Hematopoietic multipotent progenitor cell (in vitro differentiated cells): ENCODE measurements at regions not wholly inside any gene's neighbourhood (a gene's known extent, or its start where the extent isn't known, plus 50 kb on each side); places are given as distances from the start of the nearest gene placed in this dataset.
"Not testable (repeated sequence)": the region's sequence is repeated elsewhere in the genome, so short reads cannot be mapped to it uniquely, and the experiment has no call there.

Experiments
- DNase-seq, 3 donors: peaks; one replicate each; pipeline ENCODE4 v3.0.0-alpha.2; 2011 to 2015; ENCODE audit warnings: low read depth in 2 of 3, low spot score in 2 of 3

- DNase-seq, result no peak
These were observed 125.2 kb upstream of the TFPI start for GRCh38 chr2:187679454-187679853.

- DNase-seq, result no peak
These were observed 129.9 kb upstream of the TFPI start for GRCh38 chr2:187684174-187684573.

- DNase-seq, result no peak
These were observed 132.3 kb upstream of the TFPI start for GRCh38 chr2:187686416-187687024.

GRCh38 chr2:187687585-187687984, 133.3 kb upstream of the TFPI start:
- DNase-seq, result no peak

GRCh38 chr2:187689372-187689771, 135.1 kb upstream of the TFPI start:
- no peak for DNase-seq

GRCh38 chr2:187693923-187694322, 139.7 kb upstream of the TFPI start:
- no peak for DNase-seq

- DNase-seq, result not testable (repeated sequence)
These were observed 142.4 kb upstream of the TFPI start for GRCh38 chr2:187696644-187697043.

- no peak for DNase-seq
These were observed 144.3 kb upstream of the TFPI start for GRCh38 chr2:187698374-187699110.

GRCh38 chr2:187702157-187702556, 147.9 kb upstream of the TFPI start:
- no peak for DNase-seq

GRCh38 chr2:187708272-187708671, 154.0 kb upstream of the TFPI start:
- no peak for DNase-seq

GRCh38 chr2:187709065-187709464, 154.8 kb upstream of the TFPI start:
- no peak for DNase-seq

GRCh38 chr2:187710791-187711521, 156.7 kb upstream of the TFPI start:
- DNase-seq, result no peak

- DNase-seq, result no peak
These were observed 161.4 kb upstream of the TFPI start for GRCh38 chr2:187715590-187715989.

GRCh38 chr2:187716301-187716700, 162.1 kb upstream of the TFPI start:
- DNase-seq, result no peak

- no peak for DNase-seq
These were observed 163.9 kb upstream of the TFPI start for GRCh38 chr2:187718092-187718491.

- no peak for DNase-seq
These were observed 165.3 kb upstream of the TFPI start for GRCh38 chr2:187719510-187719909.

GRCh38 chr2:187748958-187749357, 194.7 kb upstream of the TFPI start:
- DNase-seq, result no peak

- DNase-seq, result no peak
These were observed 195.7 kb upstream of the TFPI start for GRCh38 chr2:187749804-187750431.

- no peak for DNase-seq
These were observed 214.8 kb upstream of the TFPI start for GRCh38 chr2:187768995-187769394.

- DNase-seq, result no peak
These were observed 215.2 kb upstream of the TFPI start for GRCh38 chr2:187769437-187769836.

GRCh38 chr2:187774551-187775071, 220.4 kb upstream of the TFPI start:
- no peak for DNase-seq
